ENCODE measurements at regions not wholly inside any gene's neighbourhood (a gene's known extent, or its start where the extent isn't known, plus 50 kb on each side); places are given as distances from the start of the nearest gene placed in this dataset.
"Not testable (repeated sequence)": the region's sequence is repeated elsewhere in the genome, so short reads cannot be mapped to it uniquely, and the experiment has no call there.

- H3K27ac Mint-ChIP-seq; H3K4me3 Mint-ChIP-seq; H3K9me3 Mint-ChIP-seq; H3K27me3 Mint-ChIP-seq (ENCODE audit: low read depth); DNase-seq (ENCODE audit: low spot score); H3K36me3 Mint-ChIP-seq (ENCODE audit: low read depth): not testable (repeated sequence)
- H3K4me1 Mint-ChIP-seq (ENCODE audit: low read depth): peaks cover 11% of the 10 kb centered on the region
These were observed 137.8 kb downstream of the KLRB1 start for GRCh38 chr12:9469956-9470355.

- H3K27ac Mint-ChIP-seq; H3K36me3 Mint-ChIP-seq (ENCODE audit: low read depth); H3K9me3 Mint-ChIP-seq; H3K27me3 Mint-ChIP-seq (ENCODE audit: low read depth); DNase-seq (ENCODE audit: low spot score); H3K4me3 Mint-ChIP-seq: not testable (repeated sequence)
- peaks cover 11% of the 10 kb centered on the region for H3K4me1 Mint-ChIP-seq (ENCODE audit: low read depth)
These were observed 138.3 kb downstream of the KLRB1 start for GRCh38 chr12:9469463-9469862.

DNA sequence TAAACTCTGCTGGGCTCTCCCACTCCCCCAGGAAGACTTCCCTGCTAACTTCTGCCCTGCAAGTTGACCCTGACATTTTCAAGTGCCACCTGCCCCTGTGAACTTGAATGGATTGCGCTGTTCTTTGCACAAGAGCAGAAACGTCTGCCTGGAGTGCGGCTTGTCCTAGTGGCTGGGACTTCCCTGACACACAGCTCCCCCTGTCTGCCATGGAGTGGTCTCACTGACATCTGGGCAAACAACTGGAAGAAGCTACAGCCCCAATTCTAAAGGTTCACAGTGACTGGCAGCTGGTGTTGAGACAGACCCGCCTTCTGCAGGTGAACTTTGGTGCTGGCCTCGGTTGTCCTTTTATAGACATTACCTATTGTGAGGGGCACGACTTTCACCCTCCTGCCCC lies 138.7 kb downstream of the KLRB1 start:
- H3K27ac Mint-ChIP-seq; H3K36me3 Mint-ChIP-seq (ENCODE audit: low read depth); H3K4me1 Mint-ChIP-seq (ENCODE audit: low read depth); H3K4me3 Mint-ChIP-seq; H3K27me3 Mint-ChIP-seq (ENCODE audit: low read depth); H3K9me3 Mint-ChIP-seq; DNase-seq (ENCODE audit: low spot score): not testable (repeated sequence)

DNA sequence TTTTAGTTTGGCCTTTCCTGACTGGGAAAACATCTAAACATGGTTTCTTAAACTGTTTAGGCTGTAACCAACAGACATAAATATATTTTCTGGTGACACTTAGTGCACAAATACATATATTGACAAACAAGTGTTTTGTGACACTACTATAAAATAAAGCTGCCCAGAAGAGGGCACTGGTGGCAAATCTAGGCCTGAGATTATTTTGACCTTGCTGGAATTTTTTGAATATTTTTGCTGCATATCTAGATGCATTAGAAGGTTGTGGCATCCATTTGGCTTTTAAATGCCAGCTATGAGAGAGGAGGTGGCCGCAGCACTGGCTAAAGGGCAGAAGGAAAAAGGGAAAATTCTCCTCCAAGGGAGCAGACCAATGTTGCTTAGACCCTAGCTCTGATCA lies 139.6 kb downstream of the KLRB1 start:
- H3K27me3 Mint-ChIP-seq (ENCODE audit: low read depth); H3K9me3 Mint-ChIP-seq; H3K4me3 Mint-ChIP-seq; H3K27ac Mint-ChIP-seq; DNase-seq (ENCODE audit: low spot score); H3K36me3 Mint-ChIP-seq (ENCODE audit: low read depth); H3K4me1 Mint-ChIP-seq (ENCODE audit: low read depth): not testable (repeated sequence)

GRCh38 chr12:9464408-9464807 lies 143.3 kb downstream of the KLRB1 start:
- no peak overlapping the region for H3K4me3 Mint-ChIP-seq

GRCh38 chr12:9455516-9455915 lies 152.2 kb downstream of the KLRB1 start:
- not testable (repeated sequence) for H3K27ac Mint-ChIP-seq; H3K4me3 Mint-ChIP-seq; H3K4me1 Mint-ChIP-seq (ENCODE audit: low read depth); H3K9me3 Mint-ChIP-seq; DNase-seq (ENCODE audit: low spot score); H3K27me3 Mint-ChIP-seq (ENCODE audit: low read depth); H3K36me3 Mint-ChIP-seq (ENCODE audit: low read depth)

More at GRCh38 chr12:9464408-9464807, 143.3 kb downstream of the KLRB1 start:
- no peak for DNase-seq (ENCODE audit: low spot score)
- Mint-ChIP-seq H3K27me3 (ENCODE audit: low read depth) (peaks cover 3% of the 10 kb centered on the region), H3K9me3 (no peaks in the 10 kb centered on the region), H3K4me1 (ENCODE audit: low read depth) (no peaks in the 10 kb centered on the region), H3K36me3 (ENCODE audit: low read depth) (no peaks in the 10 kb centered on the region), H3K27ac (no peak overlapping the region)

- not testable (repeated sequence) for H3K4me3 Mint-ChIP-seq; H3K9me3 Mint-ChIP-seq; DNase-seq (ENCODE audit: low spot score); H3K36me3 Mint-ChIP-seq (ENCODE audit: low read depth); H3K27ac Mint-ChIP-seq; H3K4me1 Mint-ChIP-seq (ENCODE audit: low read depth); H3K27me3 Mint-ChIP-seq (ENCODE audit: low read depth)
These were observed 153.7 kb downstream of the KLRB1 start for GRCh38 chr12:9454021-9454420.

DNA sequence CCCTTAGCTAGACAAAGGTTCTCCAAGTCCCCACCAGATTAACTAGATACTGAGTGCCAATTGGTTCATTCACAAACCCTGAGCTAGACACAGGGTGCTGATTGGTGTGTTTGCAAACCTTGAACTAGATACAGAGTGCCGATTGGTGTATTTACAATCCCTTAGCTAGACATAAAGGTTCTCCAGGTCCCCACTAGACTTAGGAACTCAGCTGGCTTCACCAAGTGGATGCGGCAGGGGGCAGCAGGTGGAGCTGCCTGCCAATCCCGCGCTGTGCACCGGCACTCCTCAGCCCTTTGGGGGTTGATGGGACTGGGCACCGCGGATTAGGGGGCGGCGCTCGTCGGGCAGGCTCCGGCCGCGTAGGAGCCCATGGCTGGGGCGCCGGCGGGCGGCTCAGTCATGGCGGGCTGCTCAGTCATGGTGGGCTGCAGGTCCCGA lies 157.6 kb downstream of the KLRB1 start:
- not testable (repeated sequence) for DNase-seq (ENCODE audit: low spot score); H3K9me3 Mint-ChIP-seq; H3K27me3 Mint-ChIP-seq (ENCODE audit: low read depth); H3K36me3 Mint-ChIP-seq (ENCODE audit: low read depth); H3K4me3 Mint-ChIP-seq; H3K27ac Mint-ChIP-seq
- peaks cover 22% of the 10 kb centered on the region for H3K4me1 Mint-ChIP-seq (ENCODE audit: low read depth)

GRCh38 chr12:9449657-9450126 lies 158.0 kb downstream of the KLRB1 start:
- H3K27me3 Mint-ChIP-seq (ENCODE audit: low read depth); H3K36me3 Mint-ChIP-seq (ENCODE audit: low read depth); DNase-seq (ENCODE audit: low spot score); H3K9me3 Mint-ChIP-seq: not testable (repeated sequence)
- Mint-ChIP-seq H3K4me1 (ENCODE audit: low read depth) (peaks cover 22% of the 10 kb centered on the region), H3K4me3 (peak overlapping the region; percentile 99), H3K27ac (peak overlapping the region; percentile 43)

- H3K36me3 Mint-ChIP-seq (ENCODE audit: low read depth): peaks cover 2% of the 10 kb centered on the region
- no peak for DNase-seq (ENCODE audit: low spot score)
- no peaks in the 10 kb centered on the region for H3K27me3 Mint-ChIP-seq (ENCODE audit: low read depth)
- H3K27ac Mint-ChIP-seq: peak overlapping the region; percentile 43
- peaks cover 6% of the 10 kb centered on the region for H3K9me3 Mint-ChIP-seq
- H3K4me1 Mint-ChIP-seq (ENCODE audit: low read depth): peaks cover 22% of the 10 kb centered on the region
- H3K4me3 Mint-ChIP-seq: peak overlapping the region; percentile 99
These were observed 158.5 kb downstream of the KLRB1 start for GRCh38 chr12:9449181-9449580.

DNA sequence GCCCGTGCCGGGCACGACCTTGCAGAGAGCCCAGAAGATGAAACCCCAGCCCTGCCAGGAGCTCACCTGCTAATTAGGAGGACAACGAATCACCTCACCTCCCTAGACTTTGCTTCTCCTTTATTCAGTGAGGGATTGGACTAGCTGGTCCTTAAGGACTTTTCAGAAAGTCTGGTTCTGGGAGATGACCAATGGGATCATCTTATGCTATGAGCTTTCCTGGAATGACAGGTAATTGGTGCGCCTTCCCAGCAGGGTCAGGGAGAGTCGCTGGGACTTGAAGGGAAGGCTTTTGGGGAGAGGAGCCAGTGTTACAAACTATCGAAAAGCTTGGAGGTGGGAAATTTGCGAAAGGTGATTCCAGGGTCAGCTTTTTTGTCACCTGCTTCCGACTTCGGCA lies 159.1 kb downstream of the KLRB1 start:
- Mint-ChIP-seq H3K4me1 (ENCODE audit: low read depth) (peaks cover 22% of the 10 kb centered on the region), H3K4me3 (peak overlapping the region; percentile 99), H3K27ac (peak overlapping the region; percentile 92)
- not testable (repeated sequence) for H3K27me3 Mint-ChIP-seq (ENCODE audit: low read depth); H3K36me3 Mint-ChIP-seq (ENCODE audit: low read depth); H3K9me3 Mint-ChIP-seq; DNase-seq (ENCODE audit: low spot score)

DNA sequence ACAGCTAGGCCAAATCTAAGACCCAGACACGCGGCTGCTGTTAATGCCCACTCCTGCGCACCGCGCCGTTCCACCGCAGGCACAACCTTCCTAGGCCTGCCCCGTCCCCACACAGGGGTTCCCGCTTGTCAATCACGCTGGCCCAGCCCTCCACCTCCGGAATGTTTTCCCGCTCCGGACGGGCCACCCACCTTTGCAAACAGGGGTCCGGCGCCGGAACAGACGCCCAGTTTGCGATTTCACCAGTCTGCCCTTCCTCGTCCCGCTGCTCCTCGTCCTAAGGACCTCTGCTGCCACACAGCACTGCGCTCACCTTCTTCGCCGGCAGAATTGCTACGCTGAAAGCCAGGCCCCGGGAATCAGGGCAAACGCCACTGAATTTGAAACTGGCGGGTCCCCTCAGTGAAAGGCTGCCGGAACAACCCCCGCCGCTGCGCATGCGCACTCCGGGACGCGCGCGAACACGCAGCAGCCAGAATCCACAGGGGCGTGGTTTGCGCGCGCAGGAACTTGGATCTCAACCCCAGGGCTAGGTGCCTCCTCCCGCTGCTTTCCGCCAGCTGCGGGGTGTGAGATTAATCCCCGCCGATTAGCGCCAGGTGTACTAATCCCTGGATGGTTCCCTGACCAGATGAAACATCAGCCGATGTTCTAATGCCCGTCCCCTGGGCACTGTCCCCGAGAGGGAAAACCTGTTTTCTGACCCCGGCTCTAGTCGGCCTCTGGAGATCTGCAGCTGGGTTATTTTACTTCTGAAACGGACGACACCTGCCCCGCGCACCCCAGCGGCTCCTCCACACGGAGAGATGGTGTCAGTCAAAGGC lies 159.7 kb downstream of the KLRB1 start:
- H3K9me3 Mint-ChIP-seq; H3K27me3 Mint-ChIP-seq (ENCODE audit: low read depth); H3K36me3 Mint-ChIP-seq (ENCODE audit: low read depth): not testable (repeated sequence)
- Mint-ChIP-seq H3K4me3 (peak overlapping the region; percentile 99), H3K27ac (peak overlapping the region; percentile 92), H3K4me1 (ENCODE audit: low read depth) (peaks cover 22% of the 10 kb centered on the region)
- DNase-seq (ENCODE audit: low spot score): peak; percentile 92

GRCh38 chr12:9446883-9447761 lies 160.6 kb downstream of the KLRB1 start:
- not testable (repeated sequence) for DNase-seq (ENCODE audit: low spot score); H3K9me3 Mint-ChIP-seq; H3K27me3 Mint-ChIP-seq (ENCODE audit: low read depth); H3K36me3 Mint-ChIP-seq (ENCODE audit: low read depth)
- H3K4me3 Mint-ChIP-seq: peak overlapping the region; percentile 99
- H3K27ac Mint-ChIP-seq: peak overlapping the region; percentile 92
- peaks cover 22% of the 10 kb centered on the region for H3K4me1 Mint-ChIP-seq (ENCODE audit: low read depth)

GRCh38 chr12:9440428-9440827 lies 167.3 kb downstream of the KLRB1 start:
- not testable (repeated sequence) for DNase-seq (ENCODE audit: low spot score); H3K27ac Mint-ChIP-seq; H3K9me3 Mint-ChIP-seq; H3K36me3 Mint-ChIP-seq (ENCODE audit: low read depth); H3K4me1 Mint-ChIP-seq (ENCODE audit: low read depth); H3K27me3 Mint-ChIP-seq (ENCODE audit: low read depth); H3K4me3 Mint-ChIP-seq

Measured in T-helper 2 cell treated with Interferon-gamma antibody and Interleukin-4, amounts not matched to agents 5 μg/mL and 100 μg/mL, for 36 hours (primary cell).